Activated CD8-positive, alpha-beta T cell treated with anti-CD3 and anti-CD28 coated beads, Interleukin-2, amount 10 ng/mL, durations not matched to agents 7 days and 5 days (primary cell): ENCODE measurements at regions not wholly inside any gene's neighbourhood (a gene's known extent, or its start where the extent isn't known, plus 50 kb on each side); places are given as distances from the start of the nearest gene placed in this dataset.

Source experiments
- ATAC-seq: fragments of 150-1000 bp; cut with Tn5 transposase; one replicate; pipeline ENCODE4 v1.10.0; 2021; ENCODE audit warnings: moderate library complexity
- CTCF ChIA-PET: fragments of 350-600 bp; sonication (Branson Sonifier 250); formaldehyde crosslinking; loops from one replicate; lab custom pipeline; 2021; ENCODE audit warnings: antibody characterized with exemption; lab: Charles Lee
- POLR2A ChIA-PET: fragments of 350-600 bp; sonication (Branson Sonifier 250); formaldehyde crosslinking; loops from one replicate; lab custom pipeline; 2021; ENCODE audit warnings: antibody characterized with exemption; lab: Charles Lee
- DNase-seq: peaks from one replicate; pipeline ENCODE4 v3.0.0-alpha.2; 2020
- H3K27ac Mint-ChIP-seq: one replicate; pipeline ENCODE4 v1.8.0; 2021; ENCODE audit warnings: mild to moderate bottlenecking, mixed read lengths
- H3K27me3 Mint-ChIP-seq: one replicate; pipeline ENCODE4 v1.8.0; 2021; ENCODE audit warnings: low read depth, mixed read lengths
- H3K36me3 Mint-ChIP-seq: one replicate; pipeline ENCODE4 v1.8.0; 2021; ENCODE audit warnings: low read depth, mixed read lengths
- H3K4me1 Mint-ChIP-seq: one replicate; pipeline ENCODE4 v1.8.0; 2021; ENCODE audit warnings: low read depth, mixed read lengths
- H3K4me3 Mint-ChIP-seq: one replicate; pipeline ENCODE4 v1.8.0; 2021; ENCODE audit warnings: mild to moderate bottlenecking, mixed read lengths
- H3K9me3 Mint-ChIP-seq: one replicate; pipeline ENCODE4 v1.8.0; 2022; ENCODE audit warnings: mixed read lengths; ENCODE audit not compliant: insufficient read depth

GRCh38 chr11:37100008-37100407 lies 502.0 kb upstream of the RAG2 start:
- Mint-ChIP-seq H3K4me1 (no peaks in the 10 kb centered on the region), H3K27ac (no peak overlapping the region), H3K27me3 (no peaks in the 10 kb centered on the region), H3K4me3 (no peak overlapping the region), H3K9me3 (no peaks in the 10 kb centered on the region), H3K36me3 (no peaks in the 10 kb centered on the region)
- DNase-seq (no peak), ATAC-seq (no peak)
- ChIA-PET CTCF (no interaction called here), POLR2A (no interaction called here)

- POLR2A ChIA-PET: no interaction called here
- H3K9me3 Mint-ChIP-seq: peaks cover 7% of the 10 kb centered on the region
- H3K36me3 Mint-ChIP-seq: no peaks in the 10 kb centered on the region
- no peak for ATAC-seq
- CTCF ChIA-PET: no interaction called here
- no peak overlapping the region for H3K4me3 Mint-ChIP-seq
- no peak overlapping the region for H3K27ac Mint-ChIP-seq
- no peak for DNase-seq
- no peaks in the 10 kb centered on the region for H3K27me3 Mint-ChIP-seq
- H3K4me1 Mint-ChIP-seq: no peaks in the 10 kb centered on the region
Measured at GRCh38 chr11:37092487-37092886, 494.5 kb upstream of the RAG2 start.

GRCh38 chr11:37089439-37089838 lies 491.4 kb upstream of the RAG2 start:
- CTCF ChIA-PET: no interaction called here
- Mint-ChIP-seq H3K36me3 (no peaks in the 10 kb centered on the region), H3K27me3 (no peaks in the 10 kb centered on the region), H3K9me3 (peaks cover 7% of the 10 kb centered on the region), H3K27ac (no peak overlapping the region), H3K4me3 (no peak overlapping the region), H3K4me1 (no peaks in the 10 kb centered on the region)
- POLR2A ChIA-PET: no interaction called here
- ATAC-seq (no peak), DNase-seq (no peak)

- peaks cover 7% of the 10 kb centered on the region for H3K9me3 Mint-ChIP-seq
- no peak for ATAC-seq
- H3K27ac Mint-ChIP-seq: no peak overlapping the region
- H3K4me1 Mint-ChIP-seq: no peaks in the 10 kb centered on the region
- no peak for DNase-seq
- H3K4me3 Mint-ChIP-seq: no peak overlapping the region
- no peaks in the 10 kb centered on the region for H3K36me3 Mint-ChIP-seq
- H3K27me3 Mint-ChIP-seq: no peaks in the 10 kb centered on the region
- CTCF ChIA-PET: no interaction called here
- POLR2A ChIA-PET: no interaction called here
Measured at GRCh38 chr11:37088573-37088910, 490.5 kb upstream of the RAG2 start.

- ATAC-seq (no peak), DNase-seq (no peak)
- Mint-ChIP-seq H3K27me3 (no peaks in the 10 kb centered on the region), H3K4me3 (no peak overlapping the region), H3K36me3 (no peaks in the 10 kb centered on the region), H3K4me1 (no peaks in the 10 kb centered on the region), H3K9me3 (peaks cover 7% of the 10 kb centered on the region), H3K27ac (no peak overlapping the region)
- ChIA-PET CTCF (no interaction called here), POLR2A (no interaction called here)
Measured at GRCh38 chr11:37087650-37088572, 489.9 kb upstream of the RAG2 start.

GRCh38 chr11:37078521-37078920 lies 480.5 kb upstream of the RAG2 start:
- H3K4me3 Mint-ChIP-seq: no peak overlapping the region
- no peaks in the 10 kb centered on the region for H3K27me3 Mint-ChIP-seq
- ATAC-seq (no peak), DNase-seq (no peak)
- POLR2A ChIA-PET: no interaction called here
- CTCF ChIA-PET: no interaction called here
- H3K27ac Mint-ChIP-seq: no peak overlapping the region
- H3K4me1 Mint-ChIP-seq: no peaks in the 10 kb centered on the region
- peaks cover 10% of the 10 kb centered on the region for H3K9me3 Mint-ChIP-seq
- no peaks in the 10 kb centered on the region for H3K36me3 Mint-ChIP-seq

GRCh38 chr11:37076866-37077265 lies 478.8 kb upstream of the RAG2 start:
- H3K4me3 Mint-ChIP-seq: no peak overlapping the region
- no peak overlapping the region for H3K27ac Mint-ChIP-seq
- ChIA-PET CTCF (no interaction called here), POLR2A (no interaction called here)
- H3K9me3 Mint-ChIP-seq: peaks cover 8% of the 10 kb centered on the region
- DNase-seq (no peak), ATAC-seq (no peak)
- no peaks in the 10 kb centered on the region for H3K4me1 Mint-ChIP-seq
- H3K36me3 Mint-ChIP-seq: no peaks in the 10 kb centered on the region
- no peaks in the 10 kb centered on the region for H3K27me3 Mint-ChIP-seq

GRCh38 chr11:37072538-37073055 lies 474.6 kb upstream of the RAG2 start:
- Mint-ChIP-seq H3K27ac (no peak overlapping the region), H3K9me3 (no peaks in the 10 kb centered on the region), H3K36me3 (no peaks in the 10 kb centered on the region), H3K4me1 (no peaks in the 10 kb centered on the region), H3K4me3 (no peak overlapping the region), H3K27me3 (no peaks in the 10 kb centered on the region)
- DNase-seq: no peak
- CTCF ChIA-PET: no interaction called here
- POLR2A ChIA-PET: no interaction called here
- no peak for ATAC-seq

- POLR2A ChIA-PET: no interaction called here
- H3K4me3 Mint-ChIP-seq: no peak overlapping the region
- H3K9me3 Mint-ChIP-seq: no peaks in the 10 kb centered on the region
Measured at GRCh38 chr11:37050311-37050710, 452.3 kb upstream of the RAG2 start.

GRCh38 chr11:37040921-37041320 lies 442.9 kb upstream of the RAG2 start:
- ChIA-PET POLR2A (no interaction called here), CTCF (no interaction called here)
- H3K4me1 Mint-ChIP-seq: no peaks in the 10 kb centered on the region
- no peaks in the 10 kb centered on the region for H3K9me3 Mint-ChIP-seq
- ATAC-seq (no peak), DNase-seq (no peak)
- no peaks in the 10 kb centered on the region for H3K36me3 Mint-ChIP-seq
- no peaks in the 10 kb centered on the region for H3K27me3 Mint-ChIP-seq
- H3K4me3 Mint-ChIP-seq: no peak overlapping the region
- H3K27ac Mint-ChIP-seq: no peak overlapping the region

More at GRCh38 chr11:37050311-37050710, 452.3 kb upstream of the RAG2 start:
- CTCF ChIA-PET: no interaction called here
- Mint-ChIP-seq H3K27me3 (no peaks in the 10 kb centered on the region), H3K27ac (no peak overlapping the region), H3K4me1 (no peaks in the 10 kb centered on the region), H3K36me3 (no peaks in the 10 kb centered on the region)
- DNase-seq (no peak), ATAC-seq (no peak)

- ATAC-seq: no peak
- no peaks in the 10 kb centered on the region for H3K36me3 Mint-ChIP-seq
- CTCF ChIA-PET: no interaction called here
- H3K9me3 Mint-ChIP-seq: no peaks in the 10 kb centered on the region
- no peaks in the 10 kb centered on the region for H3K27me3 Mint-ChIP-seq
- no peak overlapping the region for H3K27ac Mint-ChIP-seq
- POLR2A ChIA-PET: no interaction called here
- no peaks in the 10 kb centered on the region for H3K4me1 Mint-ChIP-seq
- H3K4me3 Mint-ChIP-seq: no peak overlapping the region
- no peak for DNase-seq
Measured at GRCh38 chr11:37038911-37039310, 440.9 kb upstream of the RAG2 start.

GRCh38 chr11:37026741-37027140 lies 428.7 kb upstream of the RAG2 start:
- POLR2A ChIA-PET: no interaction called here
- H3K4me3 Mint-ChIP-seq: no peak overlapping the region
- ATAC-seq (no peak), DNase-seq (no peak)
- no peak overlapping the region for H3K27ac Mint-ChIP-seq
- H3K27me3 Mint-ChIP-seq: no peaks in the 10 kb centered on the region
- CTCF ChIA-PET: no interaction called here
- peaks cover 9% of the 10 kb centered on the region for H3K9me3 Mint-ChIP-seq
- no peaks in the 10 kb centered on the region for H3K36me3 Mint-ChIP-seq
- no peaks in the 10 kb centered on the region for H3K4me1 Mint-ChIP-seq
